Activated naive CD4-positive, alpha-beta T cell treated with anti-CD3 and anti-CD28 coated beads, Interleukin-2, amount 10 ng/mL, durations not matched to agents 7 days and 5 days (primary cell): ENCODE measurements at regions not wholly inside any gene's neighbourhood (a gene's known extent, or its start where the extent isn't known, plus 50 kb on each side); places are given as distances from the start of the nearest gene placed in this dataset.

Source experiments
- CTCF ChIA-PET: fragments of 350-600 bp; sonication (Branson Sonifier 250); formaldehyde crosslinking; loops from one replicate; lab custom pipeline; 2021; ENCODE audit warnings: antibody characterized with exemption; lab: Charles Lee
- DNase-seq: peaks from one replicate; pipeline ENCODE4 v3.0.0-alpha.2; 2020
- H3K27ac Mint-ChIP-seq: one replicate; pipeline ENCODE4 v1.8.0; 2021; ENCODE audit warnings: mild to moderate bottlenecking, moderate library complexity, mixed read lengths
- H3K27me3 Mint-ChIP-seq: one replicate; pipeline ENCODE4 v1.8.0; 2021; ENCODE audit warnings: mild to moderate bottlenecking, mixed read lengths
- H3K36me3 Mint-ChIP-seq: one replicate; pipeline ENCODE4 v1.8.0; 2021; ENCODE audit warnings: mixed read lengths
- H3K4me1 Mint-ChIP-seq: one replicate; pipeline ENCODE4 v1.8.0; 2021; ENCODE audit warnings: mixed read lengths
- H3K4me3 Mint-ChIP-seq: one replicate; pipeline ENCODE4 v1.8.0; 2021; ENCODE audit warnings: mild to moderate bottlenecking, moderate library complexity, mixed read lengths
- H3K9me3 Mint-ChIP-seq: one replicate; pipeline ENCODE4 v1.8.0; 2021; ENCODE audit warnings: mixed read lengths

- Mint-ChIP-seq H3K36me3 (no peaks in the 10 kb centered on the region), H3K27me3 (no peaks in the 10 kb centered on the region), H3K27ac (no peak overlapping the region), H3K9me3 (no peaks in the 10 kb centered on the region), H3K4me1 (no peaks in the 10 kb centered on the region), H3K4me3 (no peak overlapping the region)
- DNase-seq, result no peak
- CTCF ChIA-PET, result no interaction called here
Measured at GRCh38 chr17:14856176-14856575, 408.9 kb downstream of the PMP22 start.

GRCh38 chr17:14854691-14855090 lies 410.4 kb downstream of the PMP22 start:
- Mint-ChIP-seq H3K27me3 (no peaks in the 10 kb centered on the region), H3K9me3 (no peaks in the 10 kb centered on the region), H3K4me3 (no peak overlapping the region), H3K4me1 (no peaks in the 10 kb centered on the region), H3K27ac (no peak overlapping the region), H3K36me3 (no peaks in the 10 kb centered on the region)
- CTCF ChIA-PET, result no interaction called here
- DNase-seq, result no peak

DNA sequence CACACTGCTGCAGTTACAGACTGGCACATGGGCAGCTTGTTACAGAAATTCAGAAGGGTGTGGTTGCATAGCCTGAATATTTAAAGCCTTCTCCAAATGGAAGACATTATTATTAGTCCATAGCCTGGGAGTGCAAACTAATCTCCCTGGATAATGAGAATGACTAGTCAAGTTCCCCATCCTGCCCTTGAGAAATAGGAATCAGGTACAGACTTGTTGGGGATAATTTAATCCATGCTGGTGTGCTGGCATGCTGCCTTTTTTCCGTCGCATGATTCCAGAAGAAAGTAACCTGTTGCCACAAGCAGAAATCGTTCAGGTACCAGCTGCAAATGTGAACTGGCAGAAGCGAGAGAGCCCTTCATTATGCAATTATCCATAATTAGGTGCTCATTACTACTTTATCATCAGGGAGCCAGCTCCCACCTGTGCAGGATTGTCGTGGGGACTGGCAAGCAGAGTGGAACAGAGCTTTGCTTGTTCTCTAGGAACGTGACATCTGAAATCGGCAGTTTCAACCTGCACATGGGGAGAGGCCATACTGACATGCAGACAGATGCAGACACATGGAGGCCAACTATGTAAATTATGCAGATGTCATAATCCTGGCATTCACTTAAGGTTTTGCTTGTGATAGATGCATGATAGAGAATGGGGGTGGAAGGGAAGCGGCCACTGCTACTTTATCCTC lies 419.4 kb downstream of the PMP22 start:
- no peak overlapping the region for H3K4me3 Mint-ChIP-seq

DNA sequence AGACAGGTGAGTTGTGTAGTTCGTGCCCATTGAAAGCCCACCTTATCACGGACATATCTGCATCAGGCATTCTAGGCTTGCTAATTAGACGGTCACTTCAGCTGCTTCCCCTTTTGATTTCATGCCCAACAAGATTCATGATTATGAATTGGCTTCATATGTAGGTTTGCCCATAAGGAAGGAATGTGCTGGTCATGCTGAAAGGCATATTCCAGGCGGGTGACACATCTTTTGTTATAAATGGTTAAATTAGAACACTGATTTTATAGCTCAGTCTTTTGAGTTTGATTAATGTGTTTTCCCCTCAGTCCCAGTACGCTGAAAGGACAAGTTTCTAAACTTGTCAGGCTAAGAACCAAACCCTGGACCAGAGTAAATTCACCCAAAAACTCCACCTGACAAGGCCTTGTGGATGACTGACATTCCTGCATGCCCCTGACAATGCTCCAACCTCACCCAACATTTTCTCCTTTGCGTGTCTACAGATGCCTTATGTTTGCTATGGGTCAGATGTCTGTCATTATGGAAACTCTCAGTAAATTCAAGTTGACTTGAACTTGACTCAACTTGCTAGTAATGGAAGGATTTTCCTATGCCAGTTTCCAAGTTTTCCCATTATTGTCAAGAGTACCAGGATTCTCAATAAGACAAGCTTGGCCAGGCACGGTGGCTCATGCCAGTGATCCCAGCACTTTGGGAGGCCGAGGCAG lies 421.9 kb downstream of the PMP22 start:
- H3K36me3 Mint-ChIP-seq, result no peaks in the 10 kb centered on the region
- no peaks in the 10 kb centered on the region for H3K4me1 Mint-ChIP-seq
- CTCF ChIA-PET, result no interaction called here

More for the DNA sequence above, 419.4 kb downstream of the PMP22 start:
- Mint-ChIP-seq H3K27ac (no peak overlapping the region), H3K36me3 (no peaks in the 10 kb centered on the region), H3K27me3 (no peaks in the 10 kb centered on the region), H3K4me1 (no peaks in the 10 kb centered on the region), H3K9me3 (no peaks in the 10 kb centered on the region)
- CTCF ChIA-PET, result no interaction called here
- no peak for DNase-seq

GRCh38 chr17:14840616-14841231 lies 424.4 kb downstream of the PMP22 start:
- Mint-ChIP-seq H3K36me3 (no peaks in the 10 kb centered on the region), H3K27ac (no peak overlapping the region), H3K27me3 (no peaks in the 10 kb centered on the region), H3K9me3 (no peaks in the 10 kb centered on the region), H3K4me1 (no peaks in the 10 kb centered on the region), H3K4me3 (no peak overlapping the region)
- DNase-seq, result no peak
- CTCF ChIA-PET, result no interaction called here

More for the DNA sequence above, 421.9 kb downstream of the PMP22 start:
- H3K27ac Mint-ChIP-seq, result no peak overlapping the region
- no peak overlapping the region for H3K4me3 Mint-ChIP-seq
- no peaks in the 10 kb centered on the region for H3K27me3 Mint-ChIP-seq
- H3K9me3 Mint-ChIP-seq, result no peaks in the 10 kb centered on the region
- DNase-seq, result no peak

DNA sequence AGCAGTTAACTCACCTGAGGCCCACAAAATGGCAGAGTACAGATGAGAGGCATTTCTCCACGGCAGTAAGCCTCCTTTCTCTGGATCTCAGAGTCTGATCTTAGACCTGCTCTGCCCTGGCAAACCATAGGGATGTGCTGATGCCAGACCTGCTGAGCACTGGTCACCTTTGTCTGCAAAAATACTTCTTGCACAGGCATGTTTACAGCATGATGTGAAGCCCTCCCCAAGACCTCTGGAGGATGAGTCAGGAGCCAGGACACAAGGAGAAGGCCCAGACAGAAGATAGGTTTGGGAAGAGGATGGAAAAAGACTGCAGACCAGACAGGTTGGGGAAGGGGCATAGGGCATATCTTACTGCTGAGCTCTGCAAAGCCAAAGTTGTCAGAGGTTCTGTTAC lies 426.6 kb downstream of the PMP22 start:
- Mint-ChIP-seq H3K36me3 (no peaks in the 10 kb centered on the region), H3K9me3 (peaks cover 8% of the 10 kb centered on the region), H3K4me3 (no peak overlapping the region), H3K27ac (no peak overlapping the region), H3K27me3 (no peaks in the 10 kb centered on the region), H3K4me1 (no peaks in the 10 kb centered on the region)
- no peak for DNase-seq
- CTCF ChIA-PET, result no interaction called here

GRCh38 chr17:14833201-14833785 lies 431.8 kb downstream of the PMP22 start:
- Mint-ChIP-seq H3K27ac (no peak overlapping the region), H3K4me3 (no peak overlapping the region), H3K9me3 (peaks cover 8% of the 10 kb centered on the region), H3K36me3 (no peaks in the 10 kb centered on the region), H3K4me1 (peaks cover 3% of the 10 kb centered on the region), H3K27me3 (no peaks in the 10 kb centered on the region)
- no peak for DNase-seq
- CTCF ChIA-PET, result no interaction called here

DNA sequence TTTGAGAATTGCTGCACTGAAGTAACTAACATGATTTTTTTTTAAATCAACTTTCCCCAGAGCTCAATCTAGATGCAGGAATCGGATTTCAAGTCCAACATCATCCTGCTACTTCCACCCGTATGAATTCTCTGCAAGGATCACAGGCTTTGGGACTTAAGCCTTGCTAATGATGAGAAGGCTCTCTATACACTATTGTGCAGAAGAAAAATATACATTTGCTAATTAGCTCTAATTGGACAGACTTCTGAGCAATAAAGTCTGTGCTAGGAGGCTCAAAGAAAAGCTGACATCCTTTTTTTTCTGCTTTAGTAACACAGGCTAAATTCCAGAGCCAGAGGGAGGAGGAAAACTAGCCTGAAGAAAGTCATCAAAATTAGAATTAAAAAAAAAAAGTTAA lies 433.6 kb downstream of the PMP22 start:
- Mint-ChIP-seq H3K4me3 (no peak overlapping the region), H3K27ac (no peak overlapping the region), H3K4me1 (peaks cover 3% of the 10 kb centered on the region), H3K27me3 (no peaks in the 10 kb centered on the region), H3K36me3 (no peaks in the 10 kb centered on the region), H3K9me3 (peaks cover 8% of the 10 kb centered on the region)
- CTCF ChIA-PET, result no interaction called here
- no peak for DNase-seq

GRCh38 chr17:14827396-14827919 lies 437.7 kb downstream of the PMP22 start:
- no peak for DNase-seq
- Mint-ChIP-seq H3K27ac (no peak overlapping the region), H3K27me3 (no peaks in the 10 kb centered on the region), H3K4me1 (no peaks in the 10 kb centered on the region), H3K9me3 (peaks cover 1% of the 10 kb centered on the region), H3K36me3 (no peaks in the 10 kb centered on the region), H3K4me3 (no peak overlapping the region)
- CTCF ChIA-PET, result no interaction called here

- Mint-ChIP-seq H3K27ac (no peak overlapping the region), H3K4me1 (no peaks in the 10 kb centered on the region), H3K27me3 (no peaks in the 10 kb centered on the region), H3K4me3 (no peak overlapping the region), H3K9me3 (peaks cover 1% of the 10 kb centered on the region), H3K36me3 (no peaks in the 10 kb centered on the region)
- DNase-seq, result no peak
- CTCF ChIA-PET, result no interaction called here
Measured at GRCh38 chr17:14826358-14826757, 438.8 kb downstream of the PMP22 start.

GRCh38 chr17:14818469-14818868 lies 446.7 kb downstream of the PMP22 start:
- DNase-seq, result no peak
- H3K4me1 Mint-ChIP-seq, result no peaks in the 10 kb centered on the region
- no peaks in the 10 kb centered on the region for H3K36me3 Mint-ChIP-seq
- peaks cover 4% of the 10 kb centered on the region for H3K27me3 Mint-ChIP-seq
- H3K27ac Mint-ChIP-seq, result no peak overlapping the region
- H3K4me3 Mint-ChIP-seq, result no peak overlapping the region
- H3K9me3 Mint-ChIP-seq, result no peaks in the 10 kb centered on the region
- CTCF ChIA-PET, result no interaction called here

GRCh38 chr17:14815079-14815478 lies 450.0 kb downstream of the PMP22 start:
- Mint-ChIP-seq H3K27me3 (peaks cover 4% of the 10 kb centered on the region), H3K4me3 (no peak overlapping the region), H3K4me1 (no peaks in the 10 kb centered on the region), H3K27ac (no peak overlapping the region), H3K9me3 (no peaks in the 10 kb centered on the region), H3K36me3 (no peaks in the 10 kb centered on the region)
- DNase-seq, result no peak
- CTCF ChIA-PET, result interaction anchor here (0.9 kb wide), 1 partner anchor 67 kb away, joined by 3 read pairs; no protein-coding TSS in a partner anchor

- no peaks in the 10 kb centered on the region for H3K9me3 Mint-ChIP-seq
- H3K4me1 Mint-ChIP-seq, result no peaks in the 10 kb centered on the region
- H3K4me3 Mint-ChIP-seq, result no peak overlapping the region
- DNase-seq, result peak; percentile 28
- no peak overlapping the region for H3K27ac Mint-ChIP-seq
- no peaks in the 10 kb centered on the region for H3K36me3 Mint-ChIP-seq
- CTCF ChIA-PET, result no interaction called here
- peaks cover 4% of the 10 kb centered on the region for H3K27me3 Mint-ChIP-seq
Measured at GRCh38 chr17:14813649-14814370, 451.3 kb downstream of the PMP22 start.

- H3K4me1 Mint-ChIP-seq, result no peaks in the 10 kb centered on the region
- H3K27ac Mint-ChIP-seq, result no peak overlapping the region
- H3K4me3 Mint-ChIP-seq, result no peak overlapping the region
- CTCF ChIA-PET, result interaction anchor here (0.7 kb wide), 1 partner anchor 710 kb away, joined by 3 read pairs; no protein-coding TSS in a partner anchor
- H3K27me3 Mint-ChIP-seq, result no peaks in the 10 kb centered on the region
- H3K9me3 Mint-ChIP-seq, result no peaks in the 10 kb centered on the region
- no peaks in the 10 kb centered on the region for H3K36me3 Mint-ChIP-seq
- no peak for DNase-seq
Measured at GRCh38 chr17:14808425-14808824, 456.7 kb downstream of the PMP22 start.
